ENCODE measurements at regions not wholly inside any gene's neighbourhood (a gene's known extent, or its start where the extent isn't known, plus 50 kb on each side); places are given as distances from the start of the nearest gene placed in this dataset.

DNA sequence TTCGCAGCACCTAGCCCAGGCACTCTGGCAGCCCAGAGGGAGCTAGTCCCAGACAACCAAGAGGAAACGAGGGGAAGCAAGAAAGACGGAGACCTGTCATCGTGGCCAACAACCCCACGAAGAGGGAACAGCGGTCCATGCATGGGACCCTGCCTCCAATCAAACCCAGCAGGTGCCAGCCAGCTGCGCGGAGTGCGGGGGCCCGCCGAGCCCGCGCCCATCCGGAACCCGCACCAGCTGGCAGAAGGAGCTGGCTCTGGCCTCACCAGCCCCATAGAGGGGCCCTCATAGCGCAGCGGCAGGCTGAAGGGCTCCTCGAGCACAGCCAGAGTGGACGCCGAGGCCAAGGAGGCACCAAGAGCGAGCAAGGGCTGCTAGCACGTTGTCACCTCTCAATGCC, 332.4 kb upstream of the MAGEB18 start:
- H3K4me3 ChIP-seq, result no peak overlapping the region
- H3K36me3 ChIP-seq (ENCODE audit: insufficient read depth, low read length), result no peaks in the 10 kb centered on the region
- no peak overlapping the region for H3K9ac ChIP-seq (ENCODE audit: insufficient read length)
- no peak for DNase-seq (ENCODE audit: low read depth, low spot score)
- TF ChIP-seq FOXP2 (optimal IDR thresholded peaks at IDR 0.05; ENCODE audit: control extremely low read depth, extremely low read length, insufficient read depth) (no peak), POLR2AphosphoS5 (IDR thresholded peaks at IDR 0.05; ENCODE audit: borderline replicate concordance, low read depth, low read length) (no peak), EZH2 (IDR thresholded peaks at IDR 0.05) (no peak)
- H3K27ac ChIP-seq, result no peak overlapping the region
- H3K9me3 ChIP-seq (ENCODE audit: low read depth, low read length), result no peaks in the 10 kb centered on the region

DNA sequence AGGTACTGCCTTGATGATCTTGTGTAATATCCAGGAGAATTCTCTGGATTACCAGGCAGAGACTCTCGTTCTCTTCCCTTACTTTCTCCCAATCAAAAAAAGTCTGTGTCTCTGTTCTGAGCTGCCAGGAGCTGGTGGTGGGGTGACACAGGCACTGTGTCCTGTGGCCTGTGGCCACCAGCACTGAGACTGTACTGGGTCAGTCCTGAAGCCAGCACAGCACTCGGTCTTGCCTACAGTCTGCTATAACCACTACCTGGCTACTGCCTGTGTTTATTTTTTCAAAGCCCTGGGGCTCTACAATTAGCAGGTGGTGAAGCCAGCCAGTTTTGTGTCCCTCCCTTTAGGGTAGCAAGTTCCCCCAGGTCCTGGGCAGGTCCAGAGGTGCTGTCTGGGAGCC, 331.1 kb upstream of the MAGEB18 start:
- Histone ChIP-seq H3K27ac (no peak overlapping the region), H3K36me3 (ENCODE audit: insufficient read depth, low read length) (no peaks in the 10 kb centered on the region), H3K9ac (ENCODE audit: insufficient read length) (no peak overlapping the region), H3K4me3 (no peak overlapping the region), H3K9me3 (ENCODE audit: low read depth, low read length) (no peaks in the 10 kb centered on the region)
- no peak for TF ChIP-seq EZH2 (IDR thresholded peaks at IDR 0.05)
- TF ChIP-seq POLR2AphosphoS5 (IDR thresholded peaks at IDR 0.05; ENCODE audit: borderline replicate concordance, low read depth, low read length), result no peak
- no peak for TF ChIP-seq FOXP2 (optimal IDR thresholded peaks at IDR 0.05; ENCODE audit: control extremely low read depth, extremely low read length, insufficient read depth)
- DNase-seq (ENCODE audit: low read depth, low spot score), result no peak

DNA sequence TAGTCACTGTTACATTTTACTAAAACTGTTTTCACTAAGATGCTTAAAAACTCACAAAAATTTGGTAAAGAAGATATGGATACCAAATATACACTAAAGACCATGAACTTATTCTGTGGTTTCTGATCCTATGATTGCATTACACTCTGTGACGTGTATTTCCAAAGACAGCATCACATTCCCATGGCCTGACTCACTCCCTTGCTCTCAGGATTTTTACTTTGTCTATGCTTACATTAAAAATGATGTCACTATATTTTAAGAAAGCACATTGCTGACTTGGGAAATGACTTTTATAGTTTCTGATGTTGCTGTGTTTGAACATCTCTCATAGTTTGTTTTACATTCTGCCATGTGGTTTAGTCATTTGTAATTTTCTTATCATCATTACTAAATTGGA, 327.9 kb upstream of the MAGEB18 start:
- no peak overlapping the region for H3K9ac ChIP-seq (ENCODE audit: insufficient read length)
- H3K9me3 ChIP-seq (ENCODE audit: low read depth, low read length), result no peaks in the 10 kb centered on the region
- no peak for DNase-seq (ENCODE audit: low read depth, low spot score)
- TF ChIP-seq POLR2AphosphoS5 (IDR thresholded peaks at IDR 0.05; ENCODE audit: borderline replicate concordance, low read depth, low read length) (no peak), EZH2 (IDR thresholded peaks at IDR 0.05) (no peak), FOXP2 (optimal IDR thresholded peaks at IDR 0.05; ENCODE audit: control extremely low read depth, extremely low read length, insufficient read depth) (no peak)
- H3K27ac ChIP-seq, result no peak overlapping the region
- no peak overlapping the region for H3K4me3 ChIP-seq
- H3K36me3 ChIP-seq (ENCODE audit: insufficient read depth, low read length), result no peaks in the 10 kb centered on the region

DNA sequence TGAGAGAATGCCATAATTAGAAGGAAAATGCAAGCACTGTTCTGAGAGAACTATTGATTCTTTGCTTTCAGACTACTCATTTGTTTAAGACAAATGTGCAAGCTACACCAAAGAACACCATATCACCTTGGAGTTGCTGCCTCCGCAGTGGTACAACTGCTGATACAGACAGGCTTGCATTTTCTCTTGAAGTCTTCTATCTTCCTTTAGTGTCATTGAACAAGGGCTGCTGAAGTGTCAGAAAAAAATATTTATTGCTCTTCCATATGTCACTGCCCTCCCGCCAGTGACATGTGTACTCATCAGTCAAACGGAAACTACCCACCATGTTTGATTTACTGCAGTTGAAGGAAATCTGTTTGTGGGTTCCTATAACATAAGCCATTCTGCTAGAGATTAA, 318.3 kb upstream of the MAGEB18 start:
- DNase-seq (ENCODE audit: low read depth, low spot score), result no peak
- Histone ChIP-seq H3K36me3 (ENCODE audit: insufficient read depth, low read length) (no peaks in the 10 kb centered on the region), H3K4me3 (no peak overlapping the region), H3K27ac (no peak overlapping the region), H3K9me3 (ENCODE audit: low read depth, low read length) (no peaks in the 10 kb centered on the region), H3K9ac (ENCODE audit: insufficient read length) (no peak overlapping the region)
- no peak for TF ChIP-seq FOXP2 (optimal IDR thresholded peaks at IDR 0.05; ENCODE audit: control extremely low read depth, extremely low read length, insufficient read depth)
- TF ChIP-seq EZH2 (IDR thresholded peaks at IDR 0.05), result no peak
- TF ChIP-seq POLR2AphosphoS5 (IDR thresholded peaks at IDR 0.05; ENCODE audit: borderline replicate concordance, low read depth, low read length), result no peak

DNA sequence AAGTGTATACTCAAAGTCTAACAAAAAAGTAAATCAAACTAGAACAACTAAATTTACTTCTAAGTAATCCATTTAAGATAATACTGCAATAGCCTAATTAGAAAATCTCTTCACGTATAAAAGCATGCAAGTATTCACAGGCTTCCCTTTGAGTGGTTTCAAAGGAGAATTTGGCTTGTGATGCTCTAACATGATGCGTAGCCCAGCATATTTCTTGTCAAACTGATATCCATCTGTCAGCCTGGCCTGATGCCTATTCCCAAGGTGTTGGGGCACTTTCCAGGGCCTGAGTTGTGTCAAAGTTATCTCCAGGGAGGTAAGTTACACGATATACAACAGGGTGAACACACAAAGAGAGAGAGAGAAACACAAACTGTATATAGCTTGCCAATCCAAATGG, 287.0 kb upstream of the MAGEB18 start:
- Histone ChIP-seq H3K27ac (no peak overlapping the region), H3K9ac (ENCODE audit: insufficient read length) (no peak overlapping the region), H3K9me3 (ENCODE audit: low read depth, low read length) (no peaks in the 10 kb centered on the region), H3K4me3 (no peak overlapping the region), H3K36me3 (ENCODE audit: insufficient read depth, low read length) (no peaks in the 10 kb centered on the region)
- no peak for DNase-seq (ENCODE audit: low read depth, low spot score)
- TF ChIP-seq POLR2AphosphoS5 (IDR thresholded peaks at IDR 0.05; ENCODE audit: borderline replicate concordance, low read depth, low read length) (no peak), EZH2 (IDR thresholded peaks at IDR 0.05) (no peak), FOXP2 (optimal IDR thresholded peaks at IDR 0.05; ENCODE audit: control extremely low read depth, extremely low read length, insufficient read depth) (no peak)

DNA sequence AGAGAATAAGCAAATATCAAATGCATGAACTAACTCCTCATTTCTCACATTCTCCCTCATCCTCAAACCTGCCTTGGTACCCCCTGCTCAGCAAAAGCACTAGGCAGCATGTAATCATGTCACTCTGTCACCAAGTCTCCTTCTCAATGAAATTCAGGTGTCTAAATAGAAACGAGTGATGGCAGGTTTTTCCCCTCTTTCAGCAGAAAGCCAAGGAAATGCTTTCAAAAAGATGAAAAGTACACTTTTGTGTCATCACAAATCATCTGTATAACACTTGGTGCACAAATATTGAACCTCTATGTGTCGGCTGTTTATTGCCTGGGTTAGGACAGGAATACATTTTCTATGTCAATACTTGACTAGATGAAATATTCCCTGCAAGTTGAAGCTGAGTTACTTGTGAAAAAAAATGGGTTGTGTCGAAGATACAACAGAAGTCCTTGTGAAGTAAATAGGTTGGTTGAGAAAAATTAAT, 285.1 kb upstream of the MAGEB18 start:
- no peak for TF ChIP-seq EZH2 (IDR thresholded peaks at IDR 0.05)
- TF ChIP-seq FOXP2 (optimal IDR thresholded peaks at IDR 0.05; ENCODE audit: control extremely low read depth, extremely low read length, insufficient read depth), result no peak
- TF ChIP-seq POLR2AphosphoS5 (IDR thresholded peaks at IDR 0.05; ENCODE audit: borderline replicate concordance, low read depth, low read length), result no peak
- Histone ChIP-seq H3K27ac (no peak overlapping the region), H3K9me3 (ENCODE audit: low read depth, low read length) (no peaks in the 10 kb centered on the region), H3K4me3 (no peak overlapping the region), H3K9ac (ENCODE audit: insufficient read length) (no peak overlapping the region), H3K36me3 (ENCODE audit: insufficient read depth, low read length) (no peaks in the 10 kb centered on the region)
- no peak for DNase-seq (ENCODE audit: low read depth, low spot score)

DNA sequence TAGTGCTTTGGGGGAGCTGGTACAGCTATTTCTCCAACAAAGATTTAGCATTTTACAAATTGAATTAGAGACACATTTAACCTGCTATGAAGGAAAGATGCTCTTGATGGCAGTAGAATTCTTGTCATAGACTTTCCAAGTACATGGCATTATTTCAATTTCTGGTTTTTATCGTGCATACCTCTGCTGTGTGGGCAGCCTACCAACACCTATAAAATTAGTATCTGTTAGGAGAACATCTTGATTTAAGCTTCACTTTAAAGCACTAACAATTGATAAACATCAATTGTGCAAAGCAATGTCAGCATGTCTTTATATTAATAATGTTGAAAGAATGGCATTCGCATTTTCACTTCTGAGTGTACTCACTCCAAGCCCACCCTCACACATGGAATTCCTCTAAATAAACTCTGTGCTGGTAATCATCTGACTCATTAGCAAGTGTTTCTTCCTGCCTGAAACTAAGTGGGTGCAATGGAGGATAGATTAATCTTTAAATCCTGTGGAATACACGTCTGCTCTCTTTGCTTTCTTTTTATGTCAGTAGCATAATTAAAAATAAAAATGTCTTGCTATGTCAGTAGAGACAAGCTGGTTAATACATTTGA, 279.8 kb upstream of the MAGEB18 start:
- H3K4me3 ChIP-seq, result no peak overlapping the region
- no peak for DNase-seq (ENCODE audit: low read depth, low spot score)
- no peak overlapping the region for H3K9ac ChIP-seq (ENCODE audit: insufficient read length)
- TF ChIP-seq POLR2AphosphoS5 (IDR thresholded peaks at IDR 0.05; ENCODE audit: borderline replicate concordance, low read depth, low read length) (no peak), EZH2 (IDR thresholded peaks at IDR 0.05) (no peak), FOXP2 (optimal IDR thresholded peaks at IDR 0.05; ENCODE audit: control extremely low read depth, extremely low read length, insufficient read depth) (no peak)
- H3K36me3 ChIP-seq (ENCODE audit: insufficient read depth, low read length), result no peaks in the 10 kb centered on the region
- no peak overlapping the region for H3K27ac ChIP-seq
- no peaks in the 10 kb centered on the region for H3K9me3 ChIP-seq (ENCODE audit: low read depth, low read length)

DNA sequence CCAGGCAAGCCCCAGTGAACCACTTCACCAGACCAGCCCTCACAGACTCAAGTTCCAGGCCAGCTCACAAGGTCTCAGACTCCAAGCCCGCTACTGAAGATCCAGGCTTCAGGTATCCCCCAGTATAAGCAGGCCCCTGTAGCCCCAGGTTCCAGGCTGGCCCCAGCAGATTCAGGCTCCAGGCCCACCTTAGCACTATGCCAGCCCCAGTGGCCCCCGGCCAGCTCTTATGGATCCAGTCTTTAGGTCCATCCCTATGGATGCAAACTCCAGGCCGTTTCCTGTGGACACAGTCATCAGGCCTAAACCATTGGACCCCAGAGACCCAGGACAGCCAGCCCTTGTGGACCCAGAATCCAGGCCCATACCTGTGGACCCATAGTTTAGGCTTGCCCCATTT, 277.8 kb upstream of the MAGEB18 start:
- no peak for TF ChIP-seq POLR2AphosphoS5 (IDR thresholded peaks at IDR 0.05; ENCODE audit: borderline replicate concordance, low read depth, low read length)
- no peak for TF ChIP-seq FOXP2 (optimal IDR thresholded peaks at IDR 0.05; ENCODE audit: control extremely low read depth, extremely low read length, insufficient read depth)
- no peak for TF ChIP-seq EZH2 (IDR thresholded peaks at IDR 0.05)
- Histone ChIP-seq H3K36me3 (ENCODE audit: insufficient read depth, low read length) (no peaks in the 10 kb centered on the region), H3K4me3 (no peak overlapping the region), H3K27ac (no peak overlapping the region), H3K9ac (ENCODE audit: insufficient read length) (no peak overlapping the region), H3K9me3 (ENCODE audit: low read depth, low read length) (no peaks in the 10 kb centered on the region)
- DNase-seq (ENCODE audit: low read depth, low spot score), result no peak

DNA sequence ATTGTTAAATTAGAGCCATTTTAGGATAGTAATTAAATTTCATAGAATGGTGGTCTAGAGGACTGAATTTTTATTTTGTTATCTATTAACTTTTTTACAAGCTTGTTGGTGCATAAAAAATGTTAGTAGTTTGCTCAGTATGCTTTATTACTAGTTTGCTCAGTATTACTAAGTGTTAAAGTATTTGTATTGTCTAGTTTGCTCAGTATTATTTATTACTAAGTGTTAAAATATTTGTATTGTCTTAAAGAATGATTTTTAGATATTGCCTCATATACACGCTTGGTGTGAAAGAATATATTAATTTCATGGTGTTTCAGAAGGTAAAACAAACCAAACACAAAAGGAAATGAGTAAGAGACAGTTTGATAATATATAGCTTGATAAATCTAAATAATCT, 268.4 kb upstream of the MAGEB18 start:
- no peaks in the 10 kb centered on the region for H3K36me3 ChIP-seq (ENCODE audit: insufficient read depth, low read length)
- no peak overlapping the region for H3K4me3 ChIP-seq
- no peak for DNase-seq (ENCODE audit: low read depth, low spot score)
- TF ChIP-seq EZH2 (IDR thresholded peaks at IDR 0.05) (no peak), POLR2AphosphoS5 (IDR thresholded peaks at IDR 0.05; ENCODE audit: borderline replicate concordance, low read depth, low read length) (no peak), FOXP2 (optimal IDR thresholded peaks at IDR 0.05; ENCODE audit: control extremely low read depth, extremely low read length, insufficient read depth) (no peak)
- H3K9ac ChIP-seq (ENCODE audit: insufficient read length), result no peak overlapping the region
- H3K27ac ChIP-seq, result no peak overlapping the region
- H3K9me3 ChIP-seq (ENCODE audit: low read depth, low read length), result no peaks in the 10 kb centered on the region
